Activated CD8-positive, alpha-beta T cell treated with anti-CD3 and anti-CD28 coated beads, Interleukin-2, amount 10 ng/mL, durations not matched to agents 7 days and 5 days (primary cell): ENCODE measurements at regions not wholly inside any gene's neighbourhood (a gene's known extent, or its start where the extent isn't known, plus 50 kb on each side); places are given as distances from the start of the nearest gene placed in this dataset.
A peak's percentile ranks its signal among the peaks of the same experiment; 100 is the strongest.
"Not testable (repeated sequence)": the region's sequence is repeated elsewhere in the genome, so short reads cannot be mapped to it uniquely, and the experiment has no call there.

ENCODE experiments used
- ATAC-seq: fragments of 150-1000 bp; cut with Tn5 transposase; one replicate; pipeline ENCODE4 v1.10.0; 2021; ENCODE audit warnings: moderate library complexity
- CTCF ChIA-PET: fragments of 350-600 bp; sonication (Branson Sonifier 250); formaldehyde crosslinking; loops from one replicate; lab custom pipeline; 2021; ENCODE audit warnings: antibody characterized with exemption; lab: Charles Lee
- POLR2A ChIA-PET: fragments of 350-600 bp; sonication (Branson Sonifier 250); formaldehyde crosslinking; loops from one replicate; lab custom pipeline; 2021; ENCODE audit warnings: antibody characterized with exemption; lab: Charles Lee
- DNase-seq: peaks from one replicate; pipeline ENCODE4 v3.0.0-alpha.2; 2020
- H3K27ac Mint-ChIP-seq: one replicate; pipeline ENCODE4 v1.8.0; 2021; ENCODE audit warnings: mild to moderate bottlenecking, mixed read lengths
- H3K27me3 Mint-ChIP-seq: one replicate; pipeline ENCODE4 v1.8.0; 2021; ENCODE audit warnings: low read depth, mixed read lengths
- H3K36me3 Mint-ChIP-seq: one replicate; pipeline ENCODE4 v1.8.0; 2021; ENCODE audit warnings: low read depth, mixed read lengths
- H3K4me1 Mint-ChIP-seq: one replicate; pipeline ENCODE4 v1.8.0; 2021; ENCODE audit warnings: low read depth, mixed read lengths
- H3K4me3 Mint-ChIP-seq: one replicate; pipeline ENCODE4 v1.8.0; 2021; ENCODE audit warnings: mild to moderate bottlenecking, mixed read lengths
- H3K9me3 Mint-ChIP-seq: one replicate; pipeline ENCODE4 v1.8.0; 2022; ENCODE audit warnings: mixed read lengths; ENCODE audit not compliant: insufficient read depth

GRCh38 chr21:25487046-25487594 lies 120.2 kb downstream of the MRPL39 start:
- ChIA-PET POLR2A (no interaction called here), CTCF (interaction anchor here (2.3 kb wide), 1 partner anchor 10 kb away, joined by 5 read pairs; no protein-coding TSS in a partner anchor)
- Mint-ChIP-seq H3K9me3 (peaks cover 27% of the 10 kb centered on the region), H3K36me3 (peaks cover 24% of the 10 kb centered on the region), H3K4me1 (peaks cover 44% of the 10 kb centered on the region), H3K27ac (peak overlapping the region; percentile 35), H3K4me3 (peak overlapping the region; percentile 17), H3K27me3 (no peaks in the 10 kb centered on the region)
- no peak for ATAC-seq
- no peak for DNase-seq

GRCh38 chr21:25485914-25486313 lies 121.4 kb downstream of the MRPL39 start:
- Mint-ChIP-seq H3K4me3 (no peak overlapping the region), H3K4me1 (peaks cover 36% of the 10 kb centered on the region), H3K27ac (peak overlapping the region; percentile 22), H3K36me3 (peaks cover 35% of the 10 kb centered on the region), H3K27me3 (no peaks in the 10 kb centered on the region), H3K9me3 (peaks cover 37% of the 10 kb centered on the region)
- ChIA-PET POLR2A (no interaction called here), CTCF (no interaction called here)
- ATAC-seq (no peak), DNase-seq (no peak)

DNA sequence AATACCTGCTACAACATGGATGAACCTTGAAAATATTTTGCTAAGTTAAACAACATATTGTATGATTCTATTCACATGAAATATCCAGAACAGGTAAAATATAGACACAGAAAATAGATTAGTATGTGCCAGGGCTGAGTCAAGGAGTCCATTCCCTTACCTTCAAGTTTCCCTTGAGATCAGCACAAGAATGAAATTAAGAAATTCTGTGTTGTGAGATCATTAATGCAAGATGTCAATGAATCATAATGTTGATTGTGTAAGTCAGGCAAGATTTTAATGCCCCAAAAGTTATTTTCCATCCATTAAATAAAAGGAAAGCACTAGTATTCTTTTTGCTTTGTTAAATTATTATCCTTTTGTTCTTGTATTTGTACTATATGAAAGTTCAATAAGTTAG lies 139.4 kb downstream of the MRPL39 start:
- Mint-ChIP-seq H3K27me3 (no peaks in the 10 kb centered on the region), H3K4me3 (no peak overlapping the region), H3K4me1 (peaks cover 24% of the 10 kb centered on the region), H3K9me3 (peaks cover 8% of the 10 kb centered on the region), H3K36me3 (peaks cover 8% of the 10 kb centered on the region), H3K27ac (no peak overlapping the region)
- ATAC-seq: no peak
- no peak for DNase-seq
- CTCF ChIA-PET: interaction anchor here (0.6 to 1.4 kb wide), 2 partner anchors 21 to 30 kb away, joined by 3 read pairs; no protein-coding TSS in a partner anchor
- POLR2A ChIA-PET: no interaction called here

GRCh38 chr21:25467071-25467470 lies 140.2 kb downstream of the MRPL39 start:
- POLR2A ChIA-PET: interaction anchor here (0.9 kb wide), 1 partner anchor 98 kb away, joined by 3 read pairs; no protein-coding TSS in a partner anchor
- H3K27me3 Mint-ChIP-seq, CTCF ChIA-PET, H3K27ac Mint-ChIP-seq, H3K4me3 Mint-ChIP-seq, H3K9me3 Mint-ChIP-seq, H3K36me3 Mint-ChIP-seq, DNase-seq, ATAC-seq: not testable (repeated sequence)
- H3K4me1 Mint-ChIP-seq: peaks cover 30% of the 10 kb centered on the region

GRCh38 chr21:25466470-25466869 lies 140.8 kb downstream of the MRPL39 start:
- DNase-seq: no peak
- peaks cover 8% of the 10 kb centered on the region for H3K9me3 Mint-ChIP-seq
- POLR2A ChIA-PET: interaction anchor here (0.9 kb wide), 1 partner anchor 99 kb away, joined by 3 read pairs; no protein-coding TSS in a partner anchor
- CTCF ChIA-PET: interaction anchor here (1.2 kb wide), 1 partner anchor 242 kb away, joined by 3 read pairs; no protein-coding TSS in a partner anchor
- H3K36me3 Mint-ChIP-seq: peaks cover 5% of the 10 kb centered on the region
- H3K4me1 Mint-ChIP-seq: peaks cover 34% of the 10 kb centered on the region
- H3K4me3 Mint-ChIP-seq: no peak overlapping the region
- H3K27ac Mint-ChIP-seq: no peak overlapping the region
- no peaks in the 10 kb centered on the region for H3K27me3 Mint-ChIP-seq
- ATAC-seq: no peak

DNA sequence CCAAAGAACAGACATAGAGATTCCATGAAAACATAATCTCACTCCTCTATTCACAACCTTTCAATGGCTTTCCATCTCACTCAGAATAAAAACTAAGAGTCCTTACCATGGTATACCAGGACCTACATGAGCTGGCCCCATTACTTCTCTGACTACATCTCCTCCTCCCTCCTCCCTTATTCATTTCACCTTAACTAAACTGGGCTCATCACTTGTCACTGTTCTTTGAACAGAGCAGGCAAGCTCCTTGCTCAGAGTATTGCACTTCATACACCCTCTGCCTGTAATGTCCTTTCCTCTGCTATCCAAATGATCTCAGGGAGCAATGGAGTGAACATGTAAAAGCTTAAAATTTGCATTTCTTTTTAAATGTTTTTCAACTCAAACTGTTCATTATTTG lies 142.0 kb downstream of the MRPL39 start:
- DNase-seq: no peak

DNA sequence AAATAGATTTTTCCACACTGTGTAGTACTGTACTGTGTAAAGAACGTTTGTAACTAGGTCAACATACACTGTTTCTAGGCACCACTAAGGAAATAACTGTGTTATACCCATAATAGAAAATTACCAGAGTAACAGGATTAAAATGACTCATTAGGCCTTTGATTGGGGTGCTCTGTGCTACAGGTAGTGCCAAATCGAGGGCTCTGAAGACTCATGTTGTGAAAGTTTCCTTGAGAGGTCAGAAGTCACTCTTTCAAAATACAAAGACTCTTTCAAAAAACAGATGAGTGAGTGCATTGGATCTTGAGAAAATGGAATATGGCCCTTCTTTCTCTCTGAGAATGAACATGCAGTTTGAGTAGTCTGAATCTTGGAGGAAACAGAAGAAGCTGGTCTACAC lies 143.0 kb downstream of the MRPL39 start:
- peaks cover 5% of the 10 kb centered on the region for H3K9me3 Mint-ChIP-seq
- peaks cover 50% of the 10 kb centered on the region for H3K4me1 Mint-ChIP-seq
- ChIA-PET POLR2A (interaction anchor here (1.0 kb wide), 2 partner anchors 44 to 98 kb away, joined by 3 to 4 read pairs; no protein-coding TSS in a partner anchor), CTCF (interaction anchor here (1.0 to 1.3 kb wide), 2 partner anchors 43 to 98 kb away, joined by 3 to 4 read pairs; no protein-coding TSS in a partner anchor)
- no peak for DNase-seq
- H3K27ac Mint-ChIP-seq: no peak overlapping the region
- H3K36me3 Mint-ChIP-seq: peaks cover 6% of the 10 kb centered on the region
- no peaks in the 10 kb centered on the region for H3K27me3 Mint-ChIP-seq
- H3K4me3 Mint-ChIP-seq: no peak overlapping the region
- peak; percentile 74 for ATAC-seq

More for the DNA sequence above, 142.0 kb downstream of the MRPL39 start:
- Mint-ChIP-seq H3K4me3 (no peak overlapping the region), H3K27me3 (no peaks in the 10 kb centered on the region), H3K4me1 (peaks cover 42% of the 10 kb centered on the region), H3K36me3 (peaks cover 5% of the 10 kb centered on the region), H3K9me3 (peaks cover 8% of the 10 kb centered on the region), H3K27ac (no peak overlapping the region)
- ChIA-PET POLR2A (interaction anchor here (0.7 to 1.0 kb wide), 2 partner anchors 43 to 97 kb away, joined by 3 to 4 read pairs; no protein-coding TSS in a partner anchor), CTCF (interaction anchor here (0.8 to 1.4 kb wide), 5 partner anchors 9 to 97 kb away, joined by 3 to 5 read pairs (median 4); no protein-coding TSS in a partner anchor)
- ATAC-seq: no peak

DNA sequence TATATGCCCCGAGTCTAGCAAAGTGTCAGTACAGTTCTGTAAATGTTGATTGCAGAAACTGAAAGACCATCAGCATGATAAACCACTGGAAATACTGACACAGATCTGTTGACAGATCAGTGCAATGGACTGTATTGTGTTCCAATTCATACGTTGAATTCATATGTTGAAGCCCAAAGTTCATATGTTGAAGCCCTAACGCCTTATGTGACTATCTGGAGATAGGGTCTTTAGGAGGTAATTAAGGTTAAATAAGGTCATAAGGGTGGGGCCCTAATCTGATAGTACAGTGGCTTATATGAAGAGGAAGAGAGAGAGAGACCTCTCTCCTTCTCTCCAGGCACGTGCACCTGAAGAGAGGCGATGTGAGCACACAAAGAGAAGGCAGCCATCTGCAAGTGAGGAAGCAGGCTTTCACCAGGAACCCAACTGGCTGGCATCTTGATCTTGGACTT lies 144.7 kb downstream of the MRPL39 start:
- peak; percentile 42 for ATAC-seq
- Mint-ChIP-seq H3K4me1 (peaks cover 59% of the 10 kb centered on the region), H3K36me3 (peaks cover 8% of the 10 kb centered on the region)

GRCh38 chr21:25461725-25462124 lies 145.6 kb downstream of the MRPL39 start:
- Mint-ChIP-seq H3K27me3 (no peaks in the 10 kb centered on the region), H3K9me3 (no peaks in the 10 kb centered on the region), H3K4me3 (no peak overlapping the region), H3K36me3 (peaks cover 5% of the 10 kb centered on the region), H3K4me1 (peaks cover 65% of the 10 kb centered on the region), H3K27ac (no peak overlapping the region)
- DNase-seq (no peak), ATAC-seq (no peak)
- ChIA-PET CTCF (interaction anchor here (0.9 kb wide), 1 partner anchor 101 kb away, joined by 3 read pairs; no protein-coding TSS in a partner anchor), POLR2A (no interaction called here)

More for the DNA sequence above, 144.7 kb downstream of the MRPL39 start:
- Mint-ChIP-seq H3K27me3 (no peaks in the 10 kb centered on the region), H3K4me3 (peak overlapping the region; percentile 17), H3K9me3 (peaks cover under 1% of the 10 kb centered on the region), H3K27ac (peak overlapping the region; percentile 71)
- POLR2A ChIA-PET: no interaction called here
- DNase-seq: no peak
- CTCF ChIA-PET: no interaction called here

GRCh38 chr21:25459993-25460392 lies 147.3 kb downstream of the MRPL39 start:
- H3K4me1 Mint-ChIP-seq: peaks cover 68% of the 10 kb centered on the region
- H3K27ac Mint-ChIP-seq: peak overlapping the region; percentile 19
- H3K36me3 Mint-ChIP-seq: peaks cover 5% of the 10 kb centered on the region
- ATAC-seq: no peak
- no peaks in the 10 kb centered on the region for H3K27me3 Mint-ChIP-seq
- ChIA-PET POLR2A (no interaction called here), CTCF (no interaction called here)
- no peak for DNase-seq
- no peak overlapping the region for H3K4me3 Mint-ChIP-seq
- no peaks in the 10 kb centered on the region for H3K9me3 Mint-ChIP-seq

DNA sequence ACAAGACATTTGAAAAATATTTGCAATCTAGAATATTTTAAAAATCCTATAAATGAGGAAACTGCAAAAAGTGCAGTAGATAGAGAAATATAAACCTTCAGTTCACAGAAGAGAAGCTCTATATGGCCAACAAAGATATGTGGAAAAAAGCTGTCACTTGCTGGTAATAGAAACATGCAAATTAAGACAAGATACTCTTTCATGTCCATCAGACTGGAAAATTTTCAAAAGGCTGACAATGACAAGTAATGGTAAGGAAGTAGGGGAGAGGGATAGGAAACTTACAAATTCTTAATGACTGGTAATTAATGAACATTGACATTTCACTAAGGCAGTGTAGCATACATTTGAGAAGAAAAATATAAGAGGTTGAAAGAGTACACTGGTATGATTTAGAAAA lies 147.9 kb downstream of the MRPL39 start:
- H3K4me1 Mint-ChIP-seq: peaks cover 62% of the 10 kb centered on the region
- DNase-seq (no peak), ATAC-seq (peak; percentile 6)
- no peaks in the 10 kb centered on the region for H3K27me3 Mint-ChIP-seq
- H3K36me3 Mint-ChIP-seq: peaks cover 5% of the 10 kb centered on the region
- no peaks in the 10 kb centered on the region for H3K9me3 Mint-ChIP-seq
- POLR2A ChIA-PET: interaction anchor here (1.0 kb wide), 1 partner anchor 103 kb away, joined by 3 read pairs; no protein-coding TSS in a partner anchor
- CTCF ChIA-PET: no interaction called here
- peak overlapping the region; percentile 43 for H3K27ac Mint-ChIP-seq
- no peak overlapping the region for H3K4me3 Mint-ChIP-seq

DNA sequence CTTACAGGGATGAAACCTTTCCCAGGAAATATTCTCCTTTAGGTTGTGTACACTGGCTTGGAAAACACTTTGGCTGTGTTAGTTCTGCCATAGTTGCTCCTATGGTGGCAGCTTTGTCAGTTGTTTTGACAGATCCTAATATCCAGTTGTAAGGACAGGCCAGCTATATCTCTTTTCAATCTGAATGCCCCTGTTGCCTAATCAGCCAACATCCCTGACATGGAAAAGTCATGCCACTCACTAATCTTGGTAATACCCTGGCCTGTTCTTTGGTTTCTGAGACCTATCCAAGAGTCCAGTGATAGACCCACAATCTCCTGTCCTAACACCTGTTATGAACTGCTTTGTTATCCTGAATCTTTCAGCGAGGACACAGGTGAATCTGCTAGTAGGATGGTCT lies 148.8 kb downstream of the MRPL39 start:
- no peak overlapping the region for H3K4me3 Mint-ChIP-seq
- CTCF ChIA-PET: interaction anchor here (1.2 to 2.0 kb wide), 2 partner anchors 49 to 107 kb away, joined by 3 to 6 read pairs; no protein-coding TSS in a partner anchor
- peak overlapping the region; percentile 53 for H3K27ac Mint-ChIP-seq
- H3K27me3 Mint-ChIP-seq: no peaks in the 10 kb centered on the region
- H3K9me3 Mint-ChIP-seq: no peaks in the 10 kb centered on the region
- peaks cover 54% of the 10 kb centered on the region for H3K4me1 Mint-ChIP-seq
- POLR2A ChIA-PET: no interaction called here
- DNase-seq (no peak), ATAC-seq (no peak)
- peaks cover 7% of the 10 kb centered on the region for H3K36me3 Mint-ChIP-seq
